Astrocyte (in vitro differentiated cells and primary cell): ENCODE measurements at regions not wholly inside any gene's neighbourhood (a gene's known extent, or its start where the extent isn't known, plus 50 kb on each side); places are given as distances from the start of the nearest gene placed in this dataset.

Experiments used
- DNase-seq: peaks from one replicate; pipeline ENCODE4 v3.0.0-alpha.2; 2010; ENCODE audit warnings: low read depth
- FAIRE-seq: peaks from 2 replicates; lab custom pipeline; 2011; peaks lifted over from hg19 to GRCh38; lab: Jason Lieb, UNC
- H2AFZ ChIP-seq: 2 replicates; pipeline ENCODE4 v1.6.0; 2012; ENCODE audit warnings: low read depth, low read length, inconsistent platforms
- H3K27ac ChIP-seq: 2 replicates; pipeline ENCODE4 v1.5.1; 2011; ENCODE audit warnings: low read depth, low read length, inconsistent platforms
- H3K27me3 ChIP-seq: 2 replicates; pipeline ENCODE4 v1.6.0; 2011; ENCODE audit warnings: low read length, inconsistent platforms; ENCODE audit not compliant: insufficient read depth
- H3K36me3 ChIP-seq: 2 replicates; pipeline ENCODE4 v1.5.1; 2011; ENCODE audit warnings: low read length, inconsistent platforms; ENCODE audit not compliant: insufficient read depth
- H3K4me1 ChIP-seq: 2 replicates; pipeline ENCODE4 v1.5.1; 2011; ENCODE audit warnings: low read length, inconsistent platforms; ENCODE audit not compliant: insufficient read depth
- H3K4me2 ChIP-seq: 2 replicates; pipeline ENCODE4 v1.6.0; 2012; ENCODE audit warnings: low read length, inconsistent platforms
- H3K4me3 ChIP-seq: 2 replicates; pipeline ENCODE4 v1.5.1; 2011; ENCODE audit warnings: low read depth, mild to moderate bottlenecking, low read length, inconsistent platforms; ENCODE audit not compliant: insufficient read depth
- H3K79me2 ChIP-seq: 2 replicates; pipeline ENCODE4 v1.6.0; 2012; ENCODE audit warnings: mild to moderate bottlenecking, low read length, inconsistent platforms; ENCODE audit not compliant: insufficient read depth
- H3K9ac ChIP-seq: 2 replicates; pipeline ENCODE4 v1.6.0; 2012; ENCODE audit warnings: mild to moderate bottlenecking, low read length, inconsistent platforms
- H3K9me3 ChIP-seq: 2 replicates; pipeline ENCODE4 v1.5.1; 2012; ENCODE audit warnings: low read depth, mild to moderate bottlenecking, low read length, inconsistent platforms; ENCODE audit not compliant: insufficient read depth
- H4K20me1 ChIP-seq: 2 replicates; pipeline ENCODE4 v1.6.0; 2012; ENCODE audit warnings: low read length, inconsistent platforms; ENCODE audit not compliant: insufficient read depth
- H3K27ac Mint-ChIP-seq: one replicate; pipeline ENCODE4 v1.8.0; 2021; ENCODE audit warnings: mild to moderate bottlenecking, mixed read lengths; ENCODE audit not compliant: unreplicated experiment
- H3K27me3 Mint-ChIP-seq: one replicate; pipeline ENCODE4 v1.8.0; 2021; ENCODE audit warnings: low read depth, mixed read lengths; ENCODE audit not compliant: unreplicated experiment
- H3K36me3 Mint-ChIP-seq: one replicate; pipeline ENCODE4 v1.8.0; 2021; ENCODE audit warnings: low read depth, mixed read lengths; ENCODE audit not compliant: unreplicated experiment
- H3K4me1 Mint-ChIP-seq: one replicate; pipeline ENCODE4 v1.8.0; 2021; ENCODE audit warnings: low read depth, mixed read lengths; ENCODE audit not compliant: unreplicated experiment
- H3K4me3 Mint-ChIP-seq: one replicate; pipeline ENCODE4 v1.8.0; 2021; ENCODE audit warnings: mild to moderate bottlenecking, moderate library complexity, mixed read lengths; ENCODE audit not compliant: unreplicated experiment
- H3K9me3 Mint-ChIP-seq: one replicate; pipeline ENCODE4 v1.8.0; 2021; ENCODE audit warnings: mild to moderate bottlenecking, mixed read lengths; ENCODE audit not compliant: unreplicated experiment
- CTCF ChIP-seq: IDR thresholded peaks from 2 replicates; pipeline ENCODE4 v1.5.1; 2011; ENCODE audit warnings: low read depth, mild to moderate bottlenecking, inconsistent platforms, low read length, moderate library complexity; ENCODE audit not compliant: insufficient read depth
- EZH2 ChIP-seq: IDR thresholded peaks from 2 replicates; pipeline ENCODE4 v1.6.1; 2012; ENCODE audit warnings: mild to moderate bottlenecking, low read length, inconsistent platforms; ENCODE audit not compliant: insufficient read depth

DNA sequence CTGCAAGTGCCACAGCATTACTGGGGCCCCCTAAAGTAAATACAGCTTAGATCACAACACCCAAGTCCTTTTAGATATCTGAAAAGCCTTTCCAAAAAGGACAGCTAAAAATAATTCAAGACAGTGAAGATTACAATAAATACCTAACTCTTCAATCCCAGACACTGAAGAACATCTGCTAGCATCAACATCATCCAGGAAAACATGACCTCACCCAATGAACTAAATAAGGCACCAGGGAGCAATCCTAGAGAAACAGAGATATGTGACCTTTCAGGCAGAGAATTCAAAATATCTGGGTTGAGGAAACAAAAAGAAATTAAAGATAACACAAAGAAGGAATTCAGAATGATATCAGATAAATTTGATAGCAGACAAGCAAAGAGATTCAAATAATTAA is 71.7 kb upstream of the TTC14 start:
- Histone ChIP-seq H3K4me1 (no peaks in the 10 kb centered on the region), H3K9ac (no peak overlapping the region), H3K4me2 (no peak overlapping the region), H2AFZ (no peak overlapping the region), H3K9me3 (no peaks in the 10 kb centered on the region), H4K20me1 (no peaks in the 10 kb centered on the region), H3K36me3 (no peaks in the 10 kb centered on the region), H3K79me2 (no peaks in the 10 kb centered on the region), H3K4me3 (no peak overlapping the region), H3K27ac (no peak overlapping the region), H3K27me3 (no peaks in the 10 kb centered on the region)
- peaks cover 3% of the 10 kb centered on the region for H3K9me3 Mint-ChIP-seq
- H3K4me1 Mint-ChIP-seq: no peaks in the 10 kb centered on the region
- FAIRE-seq: no peak
- H3K36me3 Mint-ChIP-seq: peaks cover 1% of the 10 kb centered on the region
- DNase-seq: no peak
- no peak for TF ChIP-seq CTCF
- no peak for TF ChIP-seq EZH2
- no peaks in the 10 kb centered on the region for H3K27me3 Mint-ChIP-seq
- no peak overlapping the region for H3K4me3 Mint-ChIP-seq
- no peak overlapping the region for H3K27ac Mint-ChIP-seq

DNA sequence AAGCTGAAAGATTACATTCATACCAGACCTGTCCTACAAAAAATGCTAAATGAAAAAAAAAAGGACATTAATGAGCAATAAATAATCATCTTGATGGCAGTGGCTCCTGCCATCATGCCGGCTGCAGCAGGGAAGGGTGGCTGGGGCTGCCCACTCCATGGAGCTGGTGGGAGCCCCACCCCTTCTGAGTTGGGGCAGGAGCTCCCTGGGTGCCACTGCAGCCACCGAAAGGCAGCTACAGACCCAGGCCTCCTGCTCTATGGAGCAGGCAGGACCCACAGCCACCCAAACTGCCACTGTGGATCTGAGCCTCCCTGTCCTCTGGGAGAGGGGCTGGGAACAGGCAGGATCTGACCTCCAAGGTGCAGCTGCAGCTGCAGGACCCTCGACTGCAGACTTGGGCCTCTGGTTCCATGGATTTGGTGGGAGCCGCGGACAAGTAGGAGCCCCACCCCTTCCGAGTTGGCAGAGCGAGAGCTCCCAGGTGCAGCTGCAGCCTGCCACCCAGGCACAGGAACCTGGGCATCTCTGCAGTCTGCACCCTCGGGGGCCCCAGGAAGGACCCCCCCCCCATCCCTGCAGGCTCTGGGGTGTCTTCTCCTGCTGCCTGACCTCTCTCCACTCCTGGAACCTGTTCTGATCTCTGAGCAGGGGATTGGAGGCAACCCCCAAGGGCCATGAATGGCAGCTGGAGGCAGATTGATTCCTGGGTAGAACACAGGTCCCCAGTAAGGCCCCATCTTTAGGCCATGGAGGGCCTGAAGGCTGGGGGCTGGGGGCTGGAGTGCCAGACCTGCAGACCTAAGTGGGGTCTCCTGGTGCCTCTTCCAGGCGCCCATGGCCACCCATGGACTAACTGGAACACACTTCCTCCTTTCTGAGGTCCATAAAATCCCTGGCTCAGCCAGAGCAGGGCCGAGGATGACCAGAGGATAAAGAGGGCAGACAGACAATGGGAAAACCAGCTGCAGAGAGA is 70.4 kb upstream of the TTC14 start:
- no peaks in the 10 kb centered on the region for H3K9me3 ChIP-seq
- FAIRE-seq: no peak
- no peak overlapping the region for H3K4me3 ChIP-seq
- Mint-ChIP-seq H3K27me3 (no peaks in the 10 kb centered on the region), H3K4me1 (no peaks in the 10 kb centered on the region), H3K9me3 (peaks cover 3% of the 10 kb centered on the region), H3K36me3 (peaks cover 1% of the 10 kb centered on the region), H3K4me3 (no peak overlapping the region), H3K27ac (no peak overlapping the region)
- H3K4me1 ChIP-seq: no peaks in the 10 kb centered on the region
- H2AFZ ChIP-seq: no peak overlapping the region
- TF ChIP-seq EZH2: no peak
- no peak for TF ChIP-seq CTCF
- no peak overlapping the region for H3K27ac ChIP-seq
- no peaks in the 10 kb centered on the region for H3K27me3 ChIP-seq
- DNase-seq: no peak
- no peaks in the 10 kb centered on the region for H3K36me3 ChIP-seq
- H3K79me2 ChIP-seq: no peaks in the 10 kb centered on the region
- H3K4me2 ChIP-seq: no peak overlapping the region
- H4K20me1 ChIP-seq: no peaks in the 10 kb centered on the region
- no peak overlapping the region for H3K9ac ChIP-seq

- H2AFZ ChIP-seq: no peak overlapping the region
Measured at GRCh38 chr3:180534828-180535227, 67.1 kb upstream of the TTC14 start.

More at GRCh38 chr3:180534828-180535227, 67.1 kb upstream of the TTC14 start:
- H3K4me3 ChIP-seq: no peak overlapping the region
- H3K4me2 ChIP-seq: no peak overlapping the region
- H3K9me3 ChIP-seq: no peaks in the 10 kb centered on the region
- Mint-ChIP-seq H3K27me3 (no peaks in the 10 kb centered on the region), H3K27ac (no peak overlapping the region), H3K4me3 (no peak overlapping the region), H3K4me1 (no peaks in the 10 kb centered on the region), H3K9me3 (no peaks in the 10 kb centered on the region), H3K36me3 (no peaks in the 10 kb centered on the region)
- H3K9ac ChIP-seq: no peak overlapping the region
- FAIRE-seq: no peak
- no peak for DNase-seq
- no peaks in the 10 kb centered on the region for H3K36me3 ChIP-seq
- no peaks in the 10 kb centered on the region for H3K4me1 ChIP-seq
- H3K79me2 ChIP-seq: no peaks in the 10 kb centered on the region
- no peaks in the 10 kb centered on the region for H3K27me3 ChIP-seq
- no peak overlapping the region for H3K27ac ChIP-seq
- H4K20me1 ChIP-seq: no peaks in the 10 kb centered on the region
- TF ChIP-seq CTCF: no peak
- no peak for TF ChIP-seq EZH2
